MM.1S (cell line): ENCODE measurements at regions not wholly inside any gene's neighbourhood (a gene's known extent, or its start where the extent isn't known, plus 50 kb on each side); places are given as distances from the start of the nearest gene placed in this dataset.

ENCODE experiments used
- EZH2 ChIP-seq: fragments of 300-600 bp; sonication (generic); optimal IDR thresholded peaks from 2 replicates; pipeline ENCODE3; 2017; ENCODE audit warnings: low read depth, mild to moderate bottlenecking, antibody characterized with exemption, low read length, mixed read lengths
- EZH2phosphoT487 ChIP-seq: fragments of 300-600 bp; sonication (generic); IDR thresholded peaks from 2 replicates; pipeline ENCODE4 v1.6.1; 2018; ENCODE audit warnings: antibody characterized with exemption, low read length
- TF ChIP-seq, protein P1 (sequence below): fragments of 300-600 bp; sonication (generic); IDR thresholded peaks from 2 replicates; pipeline ENCODE4 v1.5.1; 2016; ENCODE audit warnings: antibody characterized with exemption, low read length, mixed read lengths

- TF ChIP-seq, protein P1, sequence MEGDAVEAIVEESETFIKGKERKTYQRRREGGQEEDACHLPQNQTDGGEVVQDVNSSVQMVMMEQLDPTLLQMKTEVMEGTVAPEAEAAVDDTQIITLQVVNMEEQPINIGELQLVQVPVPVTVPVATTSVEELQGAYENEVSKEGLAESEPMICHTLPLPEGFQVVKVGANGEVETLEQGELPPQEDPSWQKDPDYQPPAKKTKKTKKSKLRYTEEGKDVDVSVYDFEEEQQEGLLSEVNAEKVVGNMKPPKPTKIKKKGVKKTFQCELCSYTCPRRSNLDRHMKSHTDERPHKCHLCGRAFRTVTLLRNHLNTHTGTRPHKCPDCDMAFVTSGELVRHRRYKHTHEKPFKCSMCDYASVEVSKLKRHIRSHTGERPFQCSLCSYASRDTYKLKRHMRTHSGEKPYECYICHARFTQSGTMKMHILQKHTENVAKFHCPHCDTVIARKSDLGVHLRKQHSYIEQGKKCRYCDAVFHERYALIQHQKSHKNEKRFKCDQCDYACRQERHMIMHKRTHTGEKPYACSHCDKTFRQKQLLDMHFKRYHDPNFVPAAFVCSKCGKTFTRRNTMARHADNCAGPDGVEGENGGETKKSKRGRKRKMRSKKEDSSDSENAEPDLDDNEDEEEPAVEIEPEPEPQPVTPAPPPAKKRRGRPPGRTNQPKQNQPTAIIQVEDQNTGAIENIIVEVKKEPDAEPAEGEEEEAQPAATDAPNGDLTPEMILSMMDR: no peak
- TF ChIP-seq EZH2: no peak
- no peak for TF ChIP-seq EZH2phosphoT487
Observed at GRCh38 chr1:70495370-70495769, 84.3 kb downstream of the CTH start.
